CD4-positive, alpha-beta memory T cell (primary cell): ENCODE measurements at regions not wholly inside any gene's neighbourhood (a gene's known extent, or its start where the extent isn't known, plus 50 kb on each side); places are given as distances from the start of the nearest gene placed in this dataset.

Source experiments
- CTCF ChIA-PET: fragments of 350-600 bp; sonication (Branson Sonifier 250); formaldehyde crosslinking; loops from one replicate; lab custom pipeline; 2021; ENCODE audit warnings: inconsistent platforms; ENCODE audit not compliant: partially characterized antibody; lab: Charles Lee
- POLR2A ChIA-PET: fragments of 350-600 bp; sonication (Branson Sonifier 250); formaldehyde crosslinking; loops from one replicate; lab custom pipeline; 2021; ENCODE audit not compliant: partially characterized antibody; lab: Charles Lee
- DNase-seq, 5 donors: peaks; one replicate each; pipeline versions ENCODE4 v3.0.0 to v3.0.0-alpha.2; 2020 to 2022; ENCODE audit warnings: mixed read lengths in 1 of 5
- H3K27ac ChIP-seq: one replicate; pipeline ENCODE4 v1.7.0; 2013; ENCODE audit warnings: low read depth, low read length
- H3K27me3 ChIP-seq: 2 replicates; pipeline ENCODE4 v1.7.0; 2013; ENCODE audit warnings: mild to moderate bottlenecking, low read length, moderate library complexity; ENCODE audit not compliant: insufficient read depth
- H3K36me3 ChIP-seq: 2 replicates; pipeline ENCODE4 v1.7.0; 2013; ENCODE audit warnings: mild to moderate bottlenecking, low read length, moderate library complexity; ENCODE audit not compliant: insufficient read depth
- H3K4me1 ChIP-seq: 2 replicates; pipeline ENCODE4 v1.7.0; 2013; ENCODE audit warnings: mild to moderate bottlenecking, low read length, moderate library complexity; ENCODE audit not compliant: insufficient read depth
- H3K4me3 ChIP-seq, 2 donors: one replicate each; pipeline ENCODE4 v1.7.0; 2013; ENCODE audit warnings: low read length in 2 of 2, mild to moderate bottlenecking in 1 of 2
- H3K9me3 ChIP-seq, 2 donors: one replicate each; pipeline ENCODE4 v1.7.0; 2013; ENCODE audit warnings: low read length in 2 of 2, control low read depth in 1 of 2; ENCODE audit not compliant: control insufficient read depth in 1 of 2
- H3K27ac Mint-ChIP-seq, 7 donors: one replicate each; pipeline ENCODE4 v1.8.0; 2020 to 2021; ENCODE audit warnings: mixed read lengths in 7 of 7, mild to moderate bottlenecking in 6 of 7, inconsistent platforms in 3 of 7, moderate library complexity in 3 of 7
- H3K27me3 Mint-ChIP-seq, 2 donors: one replicate each; pipeline ENCODE4 v1.8.0; 2020 to 2021; ENCODE audit warnings: mixed read lengths in 2 of 2
- H3K36me3 Mint-ChIP-seq, 2 donors: one replicate each; pipeline ENCODE4 v1.8.0; 2020 to 2021; ENCODE audit warnings: mixed read lengths in 2 of 2, inconsistent platforms in 1 of 2, mild to moderate bottlenecking in 1 of 2
- H3K4me1 Mint-ChIP-seq, 4 donors: one replicate each; pipeline ENCODE4 v1.8.0; 2020 to 2021; ENCODE audit warnings: mixed read lengths in 4 of 4, mild to moderate bottlenecking in 1 of 4
- H3K4me3 Mint-ChIP-seq, 8 donors: one replicate each; pipeline ENCODE4 v1.8.0; 2020 to 2021; ENCODE audit warnings: mixed read lengths in 8 of 8, mild to moderate bottlenecking in 7 of 8, moderate library complexity in 6 of 8, inconsistent platforms in 3 of 8
- H3K9me3 Mint-ChIP-seq, 8 donors: one replicate each; pipeline ENCODE4 v1.8.0; 2020 to 2021; ENCODE audit warnings: mixed read lengths in 8 of 8, mild to moderate bottlenecking in 5 of 8, inconsistent platforms in 3 of 8, moderate library complexity in 1 of 8
- intact Hi-C: fragments of 100-400 bp; cut with micrococcal nuclease; formaldehyde crosslinking; loops from one replicate; pipeline ENCODE4 v1.15.1; 2023

- peaks cover 0 to 1% (median 0%) of the 10 kb centered on the region in 8 donors for H3K9me3 Mint-ChIP-seq
- Histone ChIP-seq H3K4me1 (no peaks in the 10 kb centered on the region), H3K4me3 (no peak overlapping the region), H3K27ac (no peak overlapping the region), H3K36me3 (no peaks in the 10 kb centered on the region), H3K27me3 (no peaks in the 10 kb centered on the region), H3K9me3 (no peaks in the 10 kb centered on the region)
- no peaks in the 10 kb centered on the region for H3K4me1 Mint-ChIP-seq
- no peak overlapping the region for H3K27ac Mint-ChIP-seq
- intact Hi-C loops, result no loop called here
- H3K36me3 Mint-ChIP-seq, result no peaks in the 10 kb centered on the region
- ChIA-PET POLR2A (no interaction called here), CTCF (no interaction called here)
- no peak for DNase-seq
- H3K4me3 Mint-ChIP-seq, result no peak overlapping the region
- H3K27me3 Mint-ChIP-seq, result peaks cover 6 to 12% of the 10 kb centered on the region in 2 donors
Observed at GRCh38 chr2:129751409-129751808, 228.1 kb upstream of the RAB6C start.

GRCh38 chr2:129752176-129752575 lies 227.3 kb upstream of the RAB6C start:
- Histone ChIP-seq H3K9me3 (no peaks in the 10 kb centered on the region), H3K36me3 (no peaks in the 10 kb centered on the region), H3K27ac (no peak overlapping the region), H3K4me3 (no peak overlapping the region), H3K4me1 (no peaks in the 10 kb centered on the region), H3K27me3 (no peaks in the 10 kb centered on the region)
- H3K9me3 Mint-ChIP-seq, result peaks cover 0 to 1% (median 0%) of the 10 kb centered on the region in 8 donors
- ChIA-PET CTCF (no interaction called here), POLR2A (no interaction called here)
- DNase-seq, result no peak
- peaks cover 6 to 12% of the 10 kb centered on the region in 2 donors for H3K27me3 Mint-ChIP-seq
- H3K36me3 Mint-ChIP-seq, result no peaks in the 10 kb centered on the region
- H3K4me1 Mint-ChIP-seq, result no peaks in the 10 kb centered on the region
- no peak overlapping the region for H3K27ac Mint-ChIP-seq
- intact Hi-C loops, result no loop called here
- H3K4me3 Mint-ChIP-seq, result no peak overlapping the region

- intact Hi-C loops, result no loop called here
- Mint-ChIP-seq H3K9me3 (peaks cover 0 to 1% (median 0%) of the 10 kb centered on the region in 8 donors), H3K4me1 (no peaks in the 10 kb centered on the region), H3K27me3 (peaks cover 6 to 12% of the 10 kb centered on the region in 2 donors), H3K27ac (no peak overlapping the region), H3K36me3 (no peaks in the 10 kb centered on the region), H3K4me3 (no peak overlapping the region)
- no peaks in the 10 kb centered on the region for H3K9me3 ChIP-seq
- no peaks in the 10 kb centered on the region for H3K36me3 ChIP-seq
- no peak for DNase-seq
- H3K4me1 ChIP-seq, result no peaks in the 10 kb centered on the region
- ChIA-PET CTCF (no interaction called here), POLR2A (no interaction called here)
- no peak overlapping the region for H3K27ac ChIP-seq
- H3K27me3 ChIP-seq, result no peaks in the 10 kb centered on the region
- H3K4me3 ChIP-seq, result no peak overlapping the region
Observed at GRCh38 chr2:129752686-129753085, 226.8 kb upstream of the RAB6C start.

- H3K27ac Mint-ChIP-seq, result no peak overlapping the region
- Histone ChIP-seq H3K27ac (no peak overlapping the region), H3K27me3 (no peaks in the 10 kb centered on the region), H3K36me3 (no peaks in the 10 kb centered on the region), H3K4me1 (no peaks in the 10 kb centered on the region), H3K4me3 (no peak overlapping the region), H3K9me3 (no peaks in the 10 kb centered on the region)
- H3K9me3 Mint-ChIP-seq, result peaks cover 0 to 1% (median 0%) of the 10 kb centered on the region in 8 donors
- intact Hi-C loops, result no loop called here
- CTCF ChIA-PET, result no interaction called here
- H3K27me3 Mint-ChIP-seq, result peaks cover 6 to 12% of the 10 kb centered on the region in 2 donors
- H3K4me1 Mint-ChIP-seq, result no peaks in the 10 kb centered on the region
- H3K36me3 Mint-ChIP-seq, result no peaks in the 10 kb centered on the region
- POLR2A ChIA-PET, result no interaction called here
- no peak for DNase-seq
- no peak overlapping the region for H3K4me3 Mint-ChIP-seq
Observed at GRCh38 chr2:129753261-129753660, 226.2 kb upstream of the RAB6C start.

- Histone ChIP-seq H3K27ac (no peak overlapping the region), H3K4me1 (no peaks in the 10 kb centered on the region), H3K9me3 (no peaks in the 10 kb centered on the region), H3K4me3 (no peak overlapping the region), H3K36me3 (no peaks in the 10 kb centered on the region), H3K27me3 (no peaks in the 10 kb centered on the region)
- no peak overlapping the region for H3K4me3 Mint-ChIP-seq
- DNase-seq, result no peak
- no peak overlapping the region for H3K27ac Mint-ChIP-seq
- POLR2A ChIA-PET, result no interaction called here
- no peaks in the 10 kb centered on the region for H3K4me1 Mint-ChIP-seq
- no peaks in the 10 kb centered on the region for H3K36me3 Mint-ChIP-seq
- intact Hi-C loops, result no loop called here
- peaks cover 6 to 8% of the 10 kb centered on the region in 2 donors for H3K27me3 Mint-ChIP-seq
- CTCF ChIA-PET, result no interaction called here
- peaks cover 0 to 1% (median 0%) of the 10 kb centered on the region in 8 donors for H3K9me3 Mint-ChIP-seq
Observed at GRCh38 chr2:129754421-129754820, 225.0 kb upstream of the RAB6C start.

GRCh38 chr2:129754831-129755230 lies 224.6 kb upstream of the RAB6C start:
- CTCF ChIA-PET, result no interaction called here
- Histone ChIP-seq H3K27ac (no peak overlapping the region), H3K9me3 (no peaks in the 10 kb centered on the region), H3K4me3 (no peak overlapping the region), H3K36me3 (no peaks in the 10 kb centered on the region), H3K4me1 (no peaks in the 10 kb centered on the region), H3K27me3 (no peaks in the 10 kb centered on the region)
- intact Hi-C loops, result no loop called here
- DNase-seq, result no peak
- H3K27me3 Mint-ChIP-seq, result peaks cover 5 to 8% of the 10 kb centered on the region in 2 donors
- H3K4me3 Mint-ChIP-seq, result no peak overlapping the region
- H3K36me3 Mint-ChIP-seq, result no peaks in the 10 kb centered on the region
- peaks cover 0 to 1% (median 0%) of the 10 kb centered on the region in 8 donors for H3K9me3 Mint-ChIP-seq
- no peak overlapping the region for H3K27ac Mint-ChIP-seq
- POLR2A ChIA-PET, result no interaction called here
- H3K4me1 Mint-ChIP-seq, result no peaks in the 10 kb centered on the region

GRCh38 chr2:129755786-129756185 lies 223.7 kb upstream of the RAB6C start:
- Mint-ChIP-seq H3K9me3 (peaks cover 0 to 1% (median 0%) of the 10 kb centered on the region in 8 donors), H3K4me1 (no peaks in the 10 kb centered on the region), H3K4me3 (no peak overlapping the region), H3K27ac (no peak overlapping the region), H3K27me3 (peaks cover 3 to 8% of the 10 kb centered on the region in 2 donors), H3K36me3 (no peaks in the 10 kb centered on the region)
- POLR2A ChIA-PET, result no interaction called here
- Histone ChIP-seq H3K9me3 (no peaks in the 10 kb centered on the region), H3K4me1 (no peaks in the 10 kb centered on the region), H3K36me3 (no peaks in the 10 kb centered on the region), H3K27ac (no peak overlapping the region), H3K27me3 (no peaks in the 10 kb centered on the region), H3K4me3 (no peak overlapping the region)
- DNase-seq, result no peak
- CTCF ChIA-PET, result no interaction called here
- intact Hi-C loops, result no loop called here

GRCh38 chr2:129756276-129756675 lies 223.2 kb upstream of the RAB6C start:
- Mint-ChIP-seq H3K27ac (no peak overlapping the region), H3K27me3 (peaks cover 3 to 8% of the 10 kb centered on the region in 2 donors), H3K4me3 (no peak overlapping the region), H3K36me3 (no peaks in the 10 kb centered on the region), H3K9me3 (peaks cover 0 to 1% (median 0%) of the 10 kb centered on the region in 8 donors), H3K4me1 (no peaks in the 10 kb centered on the region)
- Histone ChIP-seq H3K4me1 (no peaks in the 10 kb centered on the region), H3K27ac (no peak overlapping the region), H3K27me3 (no peaks in the 10 kb centered on the region), H3K36me3 (no peaks in the 10 kb centered on the region), H3K9me3 (no peaks in the 10 kb centered on the region), H3K4me3 (no peak overlapping the region)
- no peak for DNase-seq
- POLR2A ChIA-PET, result no interaction called here
- CTCF ChIA-PET, result no interaction called here
- intact Hi-C loops, result no loop called here
